HEK293 (cell line): ENCODE measurements at regions not wholly inside any gene's neighbourhood (a gene's known extent, or its start where the extent isn't known, plus 50 kb on each side); places are given as distances from the start of the nearest gene placed in this dataset.

Experiments used
- CTCF ChIA-PET: fragments of 350-600 bp; formaldehyde crosslinking; extraction: SDS; loops from one replicate; lab custom pipeline; 2021; ENCODE audit warnings: antibody characterized with exemption; lab: Yijun Ruan, JAX
- POLR2A ChIA-PET: fragments of 300-600 bp; formaldehyde crosslinking; extraction: SDS; loops from one replicate; lab custom pipeline; 2020; ENCODE audit warnings: antibody characterized with exemption, inconsistent platforms; lab: Yijun Ruan, JAX
- H3K27ac ChIP-seq: fragments of 200-500 bp; sonication (Bioruptor generic); 2 replicates; pipeline ENCODE4 v1.5.1; 2014; ENCODE audit warnings: low read depth, low read length, control low read depth, inconsistent platforms; ENCODE audit errors: extremely low read depth
- H3K36me3 ChIP-seq, 2 experiments: fragments of 200-500 bp in 1 of 2; sonication (Bioruptor generic) in 1 of 2; 1 replicate in 1 of 2; 2 replicates in 1 of 2; pipeline ENCODE4 v1.5.1; 2014 to 2017; ENCODE audit warnings: inconsistent platforms in 2 of 2, low read length in 2 of 2; ENCODE audit not compliant: control insufficient read depth in 2 of 2, insufficient read depth in 1 of 2
- H3K4me1 ChIP-seq: fragments of 200-500 bp; sonication (Bioruptor generic); 2 replicates; pipeline ENCODE4 v1.5.1; 2014; ENCODE audit warnings: mild to moderate bottlenecking, low read length, inconsistent platforms; ENCODE audit not compliant: control insufficient read depth, insufficient read depth
- H3K4me3 ChIP-seq: 2 replicates; pipeline ENCODE4 v1.5.1; 2011; ENCODE audit warnings: low read depth, mild to moderate bottlenecking, control low read depth, low read length, moderate library complexity
- H3K9me3 ChIP-seq: fragments of 200-500 bp; sonication (Bioruptor generic); 2 replicates; pipeline ENCODE4 v1.5.1; 2014; ENCODE audit warnings: low read depth, low read length, inconsistent platforms; ENCODE audit not compliant: control insufficient read depth, insufficient read depth
- HIC1 ChIP-seq: fragments of 450-650 bp; formaldehyde crosslinking; IDR thresholded peaks from 2 replicates; pipeline ENCODE4 v1.5.1; 2016; ENCODE audit warnings: missing biosample characterization, missing genetic modification characterization
- HOXD13 ChIP-seq: sonication (generic); formaldehyde crosslinking; IDR thresholded peaks from 2 replicates; pipeline ENCODE4 v1.8.0; 2022; ENCODE audit warnings: missing genetic modification reagents, borderline replicate concordance
- KLF10 ChIP-seq: fragments of 450-650 bp; IDR thresholded peaks from 2 replicates; pipeline ENCODE4 v1.5.1; 2018; ENCODE audit warnings: missing biosample characterization, mild to moderate bottlenecking, missing genetic modification characterization
- MEIS1 ChIP-seq: sonication (generic); formaldehyde crosslinking; IDR thresholded peaks from 2 replicates; pipeline ENCODE4 v1.8.1; 2022; ENCODE audit warnings: missing genetic modification reagents, mild to moderate bottlenecking, borderline replicate concordance
- RBAK ChIP-seq: fragments of 450-650 bp; formaldehyde crosslinking; IDR thresholded peaks from 2 replicates; pipeline ENCODE4 v1.5.1; 2016; ENCODE audit warnings: missing biosample characterization, missing genetic modification characterization
- REST ChIP-seq: fragments of 450-650 bp; formaldehyde crosslinking; IDR thresholded peaks from 2 replicates; pipeline ENCODE4 v1.5.1; 2016; ENCODE audit warnings: missing biosample characterization, missing genetic modification characterization
- SP2 ChIP-seq: fragments of 450-650 bp; formaldehyde crosslinking; IDR thresholded peaks from 2 replicates; pipeline ENCODE4 v1.5.1; 2016; ENCODE audit warnings: missing biosample characterization, missing genetic modification characterization
- SP7 ChIP-seq: fragments of 450-650 bp; formaldehyde crosslinking; IDR thresholded peaks from 2 replicates; pipeline ENCODE4 v1.5.1; 2016; ENCODE audit warnings: missing biosample characterization, missing genetic modification characterization
- TCF7L2 ChIP-seq: IDR thresholded peaks from 2 replicates; pipeline ENCODE4 v1.6.1; 2011; ENCODE audit warnings: low read depth, mild to moderate bottlenecking, inconsistent platforms, low read length, moderate library complexity, borderline replicate concordance
- TRIM28 ChIP-seq: IDR thresholded peaks from 2 replicates; pipeline ENCODE4 v1.6.1; 2011; ENCODE audit warnings: low read length, control low read depth, borderline replicate concordance
- TSHZ1 ChIP-seq: fragments of 450-650 bp; formaldehyde crosslinking; IDR thresholded peaks from 2 replicates; pipeline ENCODE4 v1.5.1; 2016; ENCODE audit warnings: missing biosample characterization, missing genetic modification characterization, borderline replicate concordance
- ZBTB6 ChIP-seq: fragments of 450-650 bp; formaldehyde crosslinking; IDR thresholded peaks from 2 replicates; pipeline ENCODE4 v1.5.1; 2017; ENCODE audit warnings: missing biosample characterization, missing genetic modification characterization
- ZNF148 ChIP-seq: fragments of 450-650 bp; formaldehyde crosslinking; IDR thresholded peaks from 2 replicates; pipeline ENCODE4 v1.5.0; 2017; ENCODE audit warnings: missing biosample characterization, missing genetic modification characterization, borderline replicate concordance
- ZNF169 ChIP-seq: fragments of 450-650 bp; formaldehyde crosslinking; IDR thresholded peaks from 2 replicates; pipeline ENCODE4 v1.5.1; 2016; ENCODE audit warnings: missing biosample characterization, missing genetic modification characterization
- ZNF214 ChIP-seq: fragments of 450-650 bp; formaldehyde crosslinking; IDR thresholded peaks from 2 replicates; pipeline ENCODE4 v1.5.1; 2017; ENCODE audit warnings: missing biosample characterization, mild to moderate bottlenecking, missing genetic modification characterization, borderline replicate concordance
- ZNF335 ChIP-seq: fragments of 450-650 bp; formaldehyde crosslinking; conservative IDR thresholded peaks from 2 replicates; pipeline ENCODE4 v1.5.1; 2016; ENCODE audit warnings: missing biosample characterization, missing genetic modification characterization
- ZNF416 ChIP-seq: fragments of 450-650 bp; formaldehyde crosslinking; IDR thresholded peaks from 2 replicates; pipeline ENCODE4 v1.5.1; 2016; ENCODE audit warnings: missing biosample characterization, missing genetic modification characterization
- ZNF433 ChIP-seq: fragments of 450-650 bp; formaldehyde crosslinking; IDR thresholded peaks from 2 replicates; pipeline ENCODE4 v1.5.1; 2016; ENCODE audit warnings: missing biosample characterization, missing genetic modification characterization, low read depth
- ZNF623 ChIP-seq: fragments of 450-650 bp; formaldehyde crosslinking; IDR thresholded peaks from 2 replicates; pipeline ENCODE4 v1.5.1; 2016; ENCODE audit warnings: missing biosample characterization, missing genetic modification characterization
- ZNF692 ChIP-seq: fragments of 450-650 bp; formaldehyde crosslinking; IDR thresholded peaks from 2 replicates; pipeline ENCODE4 v1.5.1; 2016; ENCODE audit warnings: missing biosample characterization, missing genetic modification characterization

GRCh38 chr11:46183819-46184218 lies 62.6 kb upstream of the PHF21A start:
- Histone ChIP-seq H3K36me3 (no peaks in the 10 kb centered on the region), H3K27ac (no peak overlapping the region), H3K9me3 (no peaks in the 10 kb centered on the region), H3K4me3 (no peak overlapping the region), H3K4me1 (no peaks in the 10 kb centered on the region)
- ChIA-PET POLR2A (no interaction called here), CTCF (interaction anchor here (1.1 kb wide), 1 partner anchor 18 kb away, joined by 3 read pairs; no protein-coding TSS in a partner anchor)
- TF ChIP-seq KLF10 (tag by site-specific recombination) (no peak), ZNF416 (tag by site-specific recombination) (no peak), ZNF623 (tag by site-specific recombination) (no peak), ZNF214 (tag by site-specific recombination) (no peak), ZNF148 (tag by site-specific recombination) (no peak)

GRCh38 chr11:46181843-46182424 lies 60.7 kb upstream of the PHF21A start:
- Histone ChIP-seq H3K36me3 (no peaks in the 10 kb centered on the region), H3K27ac (no peak overlapping the region), H3K4me1 (no peaks in the 10 kb centered on the region), H3K9me3 (no peaks in the 10 kb centered on the region), H3K4me3 (no peak overlapping the region)
- CTCF ChIA-PET, result interaction anchor here (0.7 kb wide), 1 partner anchor 48 kb away, joined by 3 read pairs; no protein-coding TSS in a partner anchor
- POLR2A ChIA-PET, result no interaction called here
- TF ChIP-seq TCF7L2 (no peak), MEIS1 (no peak), ZBTB6 (tag by site-specific recombination) (no peak), ZNF433 (tag by site-specific recombination) (no peak), ZNF214 (tag by site-specific recombination) (no peak), HOXD13 (no peak), TSHZ1 (tag by site-specific recombination) (no peak), TRIM28 (no peak), SP2 (tag by site-specific recombination) (no peak), SP7 (tag by site-specific recombination) (no peak), ZNF335 (no peak), REST (tag by site-specific recombination) (no peak), ZNF692 (tag by site-specific recombination) (no peak), RBAK (no peak), HIC1 (tag by site-specific recombination) (no peak), ZNF169 (tag by site-specific recombination) (no peak)
